ENCODE measurements at regions not wholly inside any gene's neighbourhood (a gene's known extent, or its start where the extent isn't known, plus 50 kb on each side); places are given as distances from the start of the nearest gene placed in this dataset.

GRCh38 chr3:73677336-73678024 lies 52.7 kb upstream of the PDZRN3 start:
- FAIRE-seq = no peak

All from islet of Langerhans (tissue), 1 donor.